ENCODE measurements at regions not wholly inside any gene's neighbourhood (a gene's known extent, or its start where the extent isn't known, plus 50 kb on each side); places are given as distances from the start of the nearest gene placed in this dataset.
"Not testable (repeated sequence)": the region's sequence is repeated elsewhere in the genome, so short reads cannot be mapped to it uniquely, and the experiment has no call there.

DNA sequence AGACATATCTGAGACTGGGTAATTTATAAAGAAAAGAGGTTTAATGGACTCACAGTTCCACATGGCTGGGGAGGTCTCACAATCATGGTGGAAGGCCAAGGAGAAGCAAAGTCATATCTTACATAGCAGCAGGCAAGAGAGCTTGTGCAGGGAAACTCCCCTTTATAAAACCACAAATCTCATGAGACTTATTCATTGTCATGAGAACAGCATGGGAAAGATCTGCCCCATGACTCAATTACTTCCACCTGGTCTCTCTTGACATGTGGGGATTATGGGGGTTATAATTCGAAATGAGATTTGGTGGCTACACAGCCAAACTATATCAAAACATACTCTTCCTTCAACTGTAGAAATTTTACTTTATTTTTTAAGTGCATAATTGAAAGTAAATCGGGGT, 436.3 kb upstream of the KLF6 start:
- TF ChIP-seq, protein P1, sequence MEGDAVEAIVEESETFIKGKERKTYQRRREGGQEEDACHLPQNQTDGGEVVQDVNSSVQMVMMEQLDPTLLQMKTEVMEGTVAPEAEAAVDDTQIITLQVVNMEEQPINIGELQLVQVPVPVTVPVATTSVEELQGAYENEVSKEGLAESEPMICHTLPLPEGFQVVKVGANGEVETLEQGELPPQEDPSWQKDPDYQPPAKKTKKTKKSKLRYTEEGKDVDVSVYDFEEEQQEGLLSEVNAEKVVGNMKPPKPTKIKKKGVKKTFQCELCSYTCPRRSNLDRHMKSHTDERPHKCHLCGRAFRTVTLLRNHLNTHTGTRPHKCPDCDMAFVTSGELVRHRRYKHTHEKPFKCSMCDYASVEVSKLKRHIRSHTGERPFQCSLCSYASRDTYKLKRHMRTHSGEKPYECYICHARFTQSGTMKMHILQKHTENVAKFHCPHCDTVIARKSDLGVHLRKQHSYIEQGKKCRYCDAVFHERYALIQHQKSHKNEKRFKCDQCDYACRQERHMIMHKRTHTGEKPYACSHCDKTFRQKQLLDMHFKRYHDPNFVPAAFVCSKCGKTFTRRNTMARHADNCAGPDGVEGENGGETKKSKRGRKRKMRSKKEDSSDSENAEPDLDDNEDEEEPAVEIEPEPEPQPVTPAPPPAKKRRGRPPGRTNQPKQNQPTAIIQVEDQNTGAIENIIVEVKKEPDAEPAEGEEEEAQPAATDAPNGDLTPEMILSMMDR (IDR thresholded peaks at IDR 0.05; ENCODE audit: insufficient read depth, low read length) = not testable (repeated sequence)
- TF ChIP-seq GABPA (IDR thresholded peaks at IDR 0.05; ENCODE audit: low read depth) = not testable (repeated sequence)
